ENCODE measurements at regions not wholly inside any gene's neighbourhood (a gene's known extent, or its start where the extent isn't known, plus 50 kb on each side); places are given as distances from the start of the nearest gene placed in this dataset.
A peak's percentile ranks its signal among the peaks of the same experiment; 100 is the strongest.
"Not testable (repeated sequence)": the region's sequence is repeated elsewhere in the genome, so short reads cannot be mapped to it uniquely, and the experiment has no call there.

DNA sequence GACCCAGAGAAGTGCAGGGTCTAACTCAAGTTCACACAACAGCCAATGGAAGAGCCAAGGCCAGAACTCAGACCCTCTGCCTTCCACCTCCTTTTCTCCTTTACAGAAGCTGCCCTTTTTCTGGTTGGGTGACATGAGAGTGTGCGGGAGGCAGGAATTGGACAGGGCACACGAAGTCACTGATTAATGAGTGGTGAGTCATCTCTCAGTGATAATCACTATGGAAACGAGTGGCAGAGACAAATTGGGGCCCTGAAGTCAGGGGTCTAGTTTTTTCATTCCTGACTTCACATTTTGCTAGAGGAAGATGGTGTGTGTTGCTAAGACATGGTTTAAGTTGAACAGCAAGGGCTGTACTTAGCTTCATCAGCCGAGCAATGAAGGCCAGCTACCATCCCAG lies 312.7 kb upstream of the CCL2 start:
- peak; percentile 80 for DNase-seq (ENCODE audit: low spot score)

DNA sequence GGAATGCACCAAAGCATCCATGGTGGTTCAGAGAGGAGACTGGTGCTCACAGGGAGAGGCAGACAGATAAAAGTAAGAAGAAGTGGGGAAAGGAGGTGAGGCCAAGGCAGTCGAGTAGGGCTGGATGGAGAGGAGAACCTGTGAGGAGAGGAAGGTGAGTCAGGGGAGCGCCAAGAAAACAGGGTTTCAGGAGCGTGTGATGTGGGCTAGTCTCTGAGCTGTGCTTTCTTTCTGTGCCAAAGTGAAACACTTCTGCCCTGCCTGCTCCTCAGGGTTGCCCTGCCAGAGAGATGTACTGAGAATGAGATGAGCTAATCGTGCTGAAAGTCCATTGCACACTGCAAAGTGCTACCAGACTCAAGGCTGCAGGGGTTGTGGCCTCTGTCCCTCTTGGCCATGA lies 310.7 kb upstream of the CCL2 start:
- no peak for DNase-seq (ENCODE audit: low spot score)

DNA sequence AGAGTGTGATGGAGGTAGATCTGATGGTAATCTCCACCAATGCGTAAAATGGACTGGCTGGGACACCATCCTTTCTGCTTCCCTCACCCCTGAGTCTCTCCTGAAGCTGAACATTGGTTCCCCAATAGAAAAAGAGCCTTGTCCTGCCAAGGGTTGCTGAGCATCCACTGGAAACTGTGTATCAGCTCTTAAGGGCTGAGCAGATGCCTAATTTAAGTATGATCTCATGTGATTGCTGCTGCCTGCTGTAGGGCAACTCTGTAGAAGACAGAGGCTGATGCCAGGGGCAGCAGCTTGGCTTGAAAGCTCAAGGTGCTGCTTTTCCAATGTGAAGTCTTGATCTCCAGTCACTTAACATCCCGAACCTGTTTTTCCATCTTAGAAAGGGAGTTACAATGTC lies 310.3 kb upstream of the CCL2 start:
- DNase-seq (ENCODE audit: low spot score), result no peak

DNA sequence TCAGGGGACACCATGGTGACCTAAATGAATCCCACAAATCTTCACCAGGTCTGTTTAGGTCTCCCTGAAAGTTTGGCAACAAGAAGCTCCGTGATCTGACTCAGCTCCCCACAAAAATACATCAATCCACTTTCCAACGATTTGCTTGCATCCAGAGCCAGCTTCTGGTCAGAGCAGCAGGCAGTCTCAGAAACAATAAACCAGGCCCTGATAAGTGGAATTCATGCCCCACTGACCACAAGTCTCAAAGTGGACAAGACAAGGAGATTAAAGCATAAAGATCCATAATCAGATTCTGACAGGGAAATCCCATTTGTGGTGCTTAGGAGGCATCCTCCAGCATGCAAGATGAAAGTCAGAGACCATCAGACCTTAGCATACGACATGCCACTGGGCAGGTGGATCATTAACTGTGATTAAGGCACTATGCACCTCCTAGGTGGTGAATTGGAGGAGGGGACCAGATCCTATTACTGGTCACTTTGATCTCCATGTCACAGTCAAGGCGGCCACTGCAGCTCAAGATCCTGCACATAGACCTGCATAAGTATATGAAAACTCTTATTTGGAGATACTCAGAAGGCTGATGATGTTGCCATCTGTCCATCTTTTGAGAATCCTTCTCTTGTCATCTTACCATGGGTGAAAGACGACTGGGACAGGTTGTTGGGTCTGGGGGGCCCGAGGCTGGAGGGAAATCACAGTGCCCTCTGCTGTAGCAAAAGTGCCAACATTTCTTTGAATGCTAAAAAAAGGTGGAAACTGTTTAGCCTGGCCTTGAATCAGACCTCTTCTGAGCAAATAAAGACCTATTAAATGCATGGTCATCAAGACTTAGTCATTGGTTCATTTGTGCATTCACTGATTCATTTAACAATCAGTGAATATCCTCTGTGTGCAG lies 309.2 kb upstream of the CCL2 start:
- no peak for DNase-seq (ENCODE audit: low spot score)

DNA sequence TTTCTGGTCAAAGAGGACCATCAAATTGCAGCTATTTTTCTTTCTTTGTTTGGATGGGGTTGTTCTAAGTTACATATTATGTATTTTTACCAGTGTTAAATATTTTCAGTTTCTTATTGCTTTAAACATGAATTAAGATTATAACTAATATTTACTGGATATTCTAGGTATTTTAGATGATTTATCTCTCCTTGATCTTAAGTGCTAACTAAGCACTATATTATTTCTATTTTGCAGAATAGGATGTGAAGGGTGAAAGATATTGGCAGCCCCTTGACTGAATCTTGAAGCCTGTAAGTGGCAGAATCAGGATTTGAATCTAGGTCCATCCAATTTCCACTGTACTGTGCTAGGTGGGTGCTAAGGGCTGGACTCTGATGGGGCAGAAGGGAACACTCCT lies 307.3 kb upstream of the CCL2 start:
- DNase-seq (ENCODE audit: low spot score), result no peak

DNA sequence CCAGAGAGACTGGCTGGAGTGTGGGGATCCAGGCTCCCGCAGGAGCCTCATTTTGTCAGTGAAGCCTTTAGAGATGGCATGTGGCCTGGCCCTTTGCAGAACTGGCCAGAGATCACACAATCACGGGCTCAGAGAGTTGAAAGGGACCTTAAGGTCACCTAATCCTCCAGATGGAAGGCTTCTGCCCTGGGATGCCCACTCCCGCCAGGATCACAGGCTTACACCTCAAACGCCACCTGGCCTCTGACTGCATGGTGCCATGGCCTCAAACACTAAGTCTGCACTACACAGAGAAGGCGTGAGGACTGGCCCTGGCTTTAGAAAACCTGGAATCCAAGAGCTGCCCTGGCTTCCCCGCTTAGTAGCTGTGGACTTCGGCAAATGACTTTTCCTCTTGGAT lies 306.8 kb upstream of the CCL2 start:
- DNase-seq (ENCODE audit: low spot score), result no peak

DNA sequence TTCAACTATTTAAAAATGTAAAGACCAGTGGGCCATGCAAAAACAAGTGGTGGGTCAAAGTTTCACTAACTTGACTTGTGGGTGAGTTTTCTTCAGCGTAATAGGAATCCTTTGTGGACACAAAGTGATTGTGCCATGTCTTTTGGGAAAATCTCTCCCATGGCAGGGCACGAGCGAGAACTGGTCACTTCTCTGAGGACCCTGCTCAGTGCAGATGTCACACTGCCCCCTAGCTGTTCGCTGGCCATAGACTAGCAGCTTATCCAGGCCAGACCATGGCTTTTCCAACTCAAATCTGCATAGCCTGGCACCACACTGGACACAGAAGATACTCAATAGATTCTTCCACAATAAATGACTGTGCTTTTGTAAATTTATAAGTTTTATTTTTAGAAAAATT lies 306.0 kb upstream of the CCL2 start:
- DNase-seq (ENCODE audit: low spot score), result peak; percentile 72

DNA sequence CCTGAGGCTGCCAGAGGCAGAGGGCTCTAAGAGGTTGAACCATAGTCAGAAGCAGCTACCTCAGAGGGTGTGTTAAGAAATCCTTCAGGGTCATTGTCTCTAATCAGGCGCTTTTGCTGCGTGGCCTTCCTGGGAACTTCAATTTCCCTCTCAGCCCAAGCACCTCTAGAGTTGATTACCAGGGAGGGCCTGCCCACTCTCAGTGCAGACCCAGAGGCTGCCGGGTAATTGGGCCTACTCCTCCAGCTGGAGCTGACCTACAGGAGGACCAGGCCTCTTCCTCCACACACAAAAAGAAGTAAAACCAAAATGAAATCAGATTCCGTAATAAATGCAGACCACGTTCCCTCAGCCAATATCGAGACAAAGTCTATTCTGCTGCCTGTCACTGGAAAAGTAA lies 305.0 kb upstream of the CCL2 start:
- no peak for DNase-seq (ENCODE audit: low spot score)

DNA sequence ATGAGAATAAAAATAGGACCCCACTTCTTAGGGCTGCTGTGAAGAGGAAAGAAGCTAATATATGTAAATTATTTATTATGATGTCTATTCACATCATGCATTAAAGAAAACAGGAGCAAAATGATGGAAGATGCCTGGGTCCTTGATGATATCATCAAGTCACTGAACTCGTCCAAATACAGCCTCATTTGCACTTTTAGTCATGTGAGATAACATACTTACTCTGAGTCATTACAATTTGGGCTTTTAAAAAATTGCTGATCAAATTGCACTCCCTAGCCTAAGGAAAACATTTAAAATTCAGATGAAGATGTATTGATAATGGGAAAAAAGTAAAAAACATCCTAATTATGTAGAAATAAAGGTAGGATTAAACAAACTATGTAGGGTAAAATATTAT lies 302.7 kb upstream of the CCL2 start:
- DNase-seq (ENCODE audit: low spot score), result no peak

DNA sequence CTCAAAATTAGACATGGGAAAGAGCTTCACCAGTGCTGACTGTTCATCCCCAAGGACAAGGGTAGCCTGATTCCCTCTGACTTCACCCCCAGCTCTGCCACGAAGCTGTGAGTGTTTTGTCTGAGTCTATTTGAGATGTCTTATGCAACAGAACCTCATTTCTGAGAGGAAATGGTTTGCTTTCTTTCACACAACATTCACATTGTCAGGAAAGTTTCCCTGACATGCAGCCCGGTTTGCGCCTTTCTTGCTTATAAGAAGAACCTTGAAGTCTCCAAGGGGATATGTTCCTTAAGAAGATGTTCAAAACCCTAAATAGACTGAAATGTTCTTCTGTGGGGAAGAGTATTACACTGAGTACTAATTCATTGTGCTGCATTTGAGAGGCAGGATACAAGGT lies 300.5 kb upstream of the CCL2 start:
- no peak for DNase-seq (ENCODE audit: low spot score)

DNA sequence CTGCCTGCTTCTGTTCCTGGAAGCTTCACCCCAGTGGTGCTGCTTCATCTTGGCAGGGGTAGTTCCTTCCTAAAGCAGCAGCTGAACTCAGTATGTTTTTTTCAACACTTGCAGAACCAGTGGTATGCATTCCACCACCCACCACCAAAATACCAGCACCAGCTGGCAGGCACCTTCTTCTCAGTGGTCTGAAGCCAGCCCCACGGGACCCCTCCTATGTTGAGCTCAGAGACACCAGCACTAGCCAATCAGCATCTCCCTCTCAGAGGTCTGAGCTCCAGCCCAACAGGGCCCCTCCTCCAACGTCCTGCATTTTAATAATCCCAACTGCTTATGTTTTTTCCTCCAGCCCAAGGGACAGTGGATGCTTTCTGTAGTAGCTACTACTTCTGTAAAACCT lies 299.6 kb upstream of the CCL2 start:
- DNase-seq (ENCODE audit: low spot score), result no peak

DNA sequence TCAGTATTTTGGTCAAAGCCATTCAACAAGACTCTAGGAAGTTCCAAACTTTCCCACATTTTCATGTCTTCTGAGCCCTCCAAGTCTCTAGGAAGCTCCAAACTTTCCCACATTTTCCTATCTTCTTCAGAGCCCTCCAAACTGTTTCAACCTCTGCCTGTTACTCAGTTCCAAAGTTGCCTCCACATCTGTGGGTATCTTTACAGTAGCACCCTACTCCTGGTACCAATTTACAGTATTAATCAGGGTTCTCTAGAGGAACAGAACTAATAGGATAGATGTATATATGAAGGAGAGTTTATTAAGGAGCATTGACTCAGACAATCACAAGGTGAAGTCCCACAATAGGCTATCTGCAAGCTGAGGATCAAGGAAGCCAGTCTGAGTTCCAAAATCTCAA lies 296.0 kb upstream of the CCL2 start:
- not testable (repeated sequence) for DNase-seq (ENCODE audit: low spot score)

DNA sequence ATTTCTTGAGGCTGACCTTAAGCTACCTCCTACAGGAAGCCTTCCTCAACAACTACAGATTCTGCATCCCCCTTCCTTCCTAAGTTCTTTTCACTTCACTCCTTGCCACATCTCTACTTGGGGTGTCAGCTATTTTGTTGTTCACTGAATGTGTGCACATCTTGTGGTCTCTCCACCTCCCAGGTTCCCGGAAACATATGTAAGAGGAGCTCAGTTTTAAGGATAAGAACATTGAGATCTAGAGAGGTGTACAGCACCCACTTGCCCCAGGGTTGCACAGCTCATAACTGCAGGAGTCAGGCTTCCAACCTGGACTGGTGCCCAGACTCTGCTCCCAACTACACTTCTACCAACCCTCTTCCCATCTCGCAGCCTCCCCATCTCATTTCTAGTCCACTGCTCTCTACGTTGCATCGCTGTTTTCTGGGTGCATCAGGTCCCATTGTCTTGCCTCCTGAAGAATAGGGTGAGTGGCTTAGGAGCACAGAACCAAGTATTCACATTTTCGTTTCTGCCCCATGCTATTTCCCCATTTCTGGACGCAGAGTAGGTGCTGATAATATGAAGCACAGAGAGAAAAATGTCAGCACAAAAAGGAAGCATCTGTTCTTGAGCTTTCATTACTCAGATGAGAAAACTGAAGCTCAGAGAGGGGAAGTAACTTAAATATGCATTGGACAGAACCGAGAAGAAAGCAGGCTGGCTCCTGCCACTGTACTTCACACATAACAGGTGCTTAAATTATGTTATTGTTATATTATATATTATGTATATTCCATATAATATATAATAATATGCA lies 292.0 kb upstream of the CCL2 start:
- DNase-seq (ENCODE audit: low spot score), result no peak

DNA sequence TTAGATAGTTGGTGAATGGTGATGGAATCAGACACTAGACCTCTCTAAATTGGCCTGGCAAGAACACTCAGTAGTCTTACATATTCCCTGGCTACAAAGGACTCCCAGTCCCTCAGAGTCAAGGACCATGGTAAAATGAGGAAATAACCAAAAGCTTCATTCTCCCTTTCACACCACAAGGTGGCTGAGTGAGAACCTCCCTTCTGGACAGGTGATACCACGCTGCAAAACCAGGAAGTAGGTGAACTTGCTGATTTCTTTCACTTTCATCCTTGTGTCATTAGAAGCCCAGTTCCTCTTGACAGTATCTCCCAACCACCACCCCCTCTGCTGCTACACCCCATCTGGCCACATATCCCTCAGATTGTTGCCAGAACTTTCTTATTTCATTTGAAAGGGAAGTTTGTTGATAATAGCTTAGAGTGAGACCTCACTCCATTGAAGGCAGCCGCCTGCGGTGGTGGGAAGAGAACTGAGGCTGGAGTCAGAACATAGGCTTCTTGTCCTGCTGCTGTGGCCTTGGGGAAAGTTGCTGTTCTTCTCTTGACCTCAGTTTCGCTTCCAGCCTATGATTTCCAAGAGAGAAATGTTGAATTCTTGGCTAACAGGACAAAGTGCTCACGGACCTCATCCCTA lies 290.6 kb upstream of the CCL2 start:
- peak; percentile 70 for DNase-seq (ENCODE audit: low spot score)

DNA sequence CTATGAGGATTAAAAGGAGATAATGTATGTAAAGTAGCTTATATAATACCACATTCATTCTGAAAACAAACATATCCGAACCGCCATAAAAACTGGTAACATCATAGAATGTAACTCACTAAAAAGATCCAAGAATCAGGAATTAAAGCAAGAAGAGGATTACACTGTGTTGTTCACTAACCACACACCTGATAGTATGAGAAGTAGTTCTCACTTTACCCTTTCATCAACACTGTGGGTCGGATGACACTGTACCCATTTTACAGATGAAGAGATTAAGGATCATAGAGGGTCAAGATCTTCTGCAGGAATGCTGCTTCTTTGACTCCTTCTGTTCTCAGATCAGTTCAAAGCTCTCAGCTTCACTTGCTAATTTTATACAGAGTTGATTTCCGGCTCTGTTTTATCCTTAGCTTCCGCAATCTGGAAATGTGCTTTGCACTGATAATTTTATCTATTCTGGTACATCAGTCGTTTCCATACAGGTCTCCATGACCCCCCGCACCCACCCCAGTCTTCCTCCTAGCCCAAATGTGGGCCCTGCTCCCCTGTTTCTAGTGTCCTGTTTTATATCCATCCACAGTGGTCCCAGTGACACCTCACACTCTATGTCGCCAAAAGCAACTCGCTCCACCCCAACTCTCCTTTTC lies 288.6 kb upstream of the CCL2 start:
- no peak for DNase-seq (ENCODE audit: low spot score)

DNA sequence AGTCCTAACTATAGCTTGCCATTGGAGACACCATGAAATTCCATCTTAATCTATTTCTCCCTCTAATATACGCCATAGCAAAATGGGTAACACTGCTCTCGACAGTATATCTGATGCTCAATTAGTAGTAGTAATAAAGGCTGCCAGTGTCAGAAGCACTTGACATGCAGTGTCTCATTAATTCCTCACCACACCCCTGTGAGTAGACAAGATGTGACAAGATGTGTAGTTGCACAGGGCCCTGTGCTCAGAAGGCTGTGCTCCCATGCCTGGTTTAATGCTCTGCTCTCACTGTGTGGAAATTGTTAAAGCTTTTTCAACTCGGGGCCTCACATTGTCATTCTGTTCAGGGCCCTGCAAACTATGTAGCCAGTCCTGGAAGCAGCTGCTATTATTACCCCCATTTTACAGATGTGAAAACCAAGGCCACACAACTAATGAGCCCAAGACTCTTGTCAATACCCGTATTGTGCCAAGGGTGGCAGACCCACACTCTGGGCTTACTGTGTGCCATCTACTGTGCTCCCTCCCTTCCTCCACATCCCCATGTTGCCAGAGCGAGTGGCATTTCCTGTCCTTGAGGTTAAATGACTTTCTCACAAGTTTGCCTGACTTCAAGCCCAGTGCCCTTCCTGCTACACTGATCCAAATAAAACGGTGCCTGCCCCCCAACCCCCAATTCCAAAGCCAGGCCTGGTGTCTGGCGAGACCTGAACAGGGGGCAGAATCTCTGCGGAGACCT lies 287.3 kb upstream of the CCL2 start:
- peak; percentile 68 for DNase-seq (ENCODE audit: low spot score)

DNA sequence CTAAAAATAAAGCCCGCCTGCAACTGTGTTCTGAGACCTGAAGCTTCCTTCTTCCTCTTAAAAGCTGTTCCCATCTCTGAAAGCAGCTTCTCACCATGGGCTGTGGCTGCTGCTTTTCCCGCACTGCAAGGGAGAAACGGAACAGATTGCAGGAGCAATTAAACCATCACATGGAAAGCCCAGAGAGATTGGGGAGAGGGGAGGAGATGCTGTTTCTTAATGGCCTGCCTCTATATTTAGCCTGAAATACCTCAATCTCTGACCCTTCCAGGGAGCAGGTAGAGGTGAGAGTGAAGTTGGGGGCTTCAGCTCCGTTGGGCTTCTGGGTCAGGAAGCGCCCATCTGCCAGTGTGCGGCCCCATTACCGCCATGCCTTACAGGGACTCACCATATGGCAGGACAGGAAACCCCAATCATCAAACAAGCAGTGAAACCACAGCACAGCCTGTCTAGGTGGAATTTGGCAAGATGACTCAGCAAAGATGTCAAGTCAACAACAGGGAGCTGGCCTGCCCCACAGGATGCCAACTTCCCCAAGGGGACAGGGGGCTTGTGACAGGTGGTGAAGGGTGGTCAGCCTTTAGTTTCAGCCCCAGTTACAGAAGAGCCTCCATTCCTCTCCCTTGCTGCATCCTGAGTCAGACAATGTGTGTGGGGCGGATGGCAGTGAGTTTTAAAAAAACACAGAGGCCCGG lies 286.6 kb upstream of the CCL2 start:
- peak; percentile 84 for DNase-seq (ENCODE audit: low spot score)

DNA sequence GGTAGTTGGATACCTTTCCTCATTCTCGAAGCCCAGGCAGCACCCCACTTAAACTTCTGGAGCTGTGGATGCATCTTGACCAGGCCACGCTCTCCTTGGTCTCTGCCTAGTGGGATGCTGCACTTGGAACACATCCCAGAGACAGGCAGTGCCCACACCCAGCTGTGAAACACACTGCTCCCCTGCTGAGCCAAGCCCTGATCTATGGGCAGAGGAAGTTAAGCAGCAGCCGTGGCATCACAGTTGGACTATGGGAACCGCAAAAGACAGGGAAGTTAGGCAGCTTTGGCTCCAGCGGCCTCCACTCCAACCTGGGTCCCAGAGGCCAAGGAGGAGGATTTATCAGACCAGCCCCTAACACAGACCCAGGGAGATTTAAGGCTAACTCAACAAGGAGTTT lies 284.8 kb upstream of the CCL2 start:
- no peak for DNase-seq (ENCODE audit: low spot score)

DNA sequence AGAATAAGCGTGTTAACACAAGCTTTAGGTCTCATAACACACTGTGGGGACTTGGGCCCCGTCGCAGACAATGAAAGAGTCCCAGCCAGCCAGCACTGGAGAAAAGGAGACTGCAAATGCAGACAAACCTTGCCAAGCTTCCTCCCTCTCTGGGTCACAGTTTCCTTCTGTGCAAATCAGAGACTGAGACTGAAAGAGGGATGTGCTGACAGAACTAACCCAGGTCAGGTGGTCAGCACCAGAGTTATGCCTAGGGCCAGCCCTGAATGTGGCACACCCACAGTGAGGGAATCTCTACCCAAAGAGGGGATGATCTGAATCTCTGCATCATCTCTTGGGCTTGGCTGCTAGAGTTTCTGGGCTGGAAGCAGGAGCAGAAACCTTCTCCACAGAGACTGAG lies 282.3 kb upstream of the CCL2 start:
- no peak for DNase-seq (ENCODE audit: low spot score)

DNA sequence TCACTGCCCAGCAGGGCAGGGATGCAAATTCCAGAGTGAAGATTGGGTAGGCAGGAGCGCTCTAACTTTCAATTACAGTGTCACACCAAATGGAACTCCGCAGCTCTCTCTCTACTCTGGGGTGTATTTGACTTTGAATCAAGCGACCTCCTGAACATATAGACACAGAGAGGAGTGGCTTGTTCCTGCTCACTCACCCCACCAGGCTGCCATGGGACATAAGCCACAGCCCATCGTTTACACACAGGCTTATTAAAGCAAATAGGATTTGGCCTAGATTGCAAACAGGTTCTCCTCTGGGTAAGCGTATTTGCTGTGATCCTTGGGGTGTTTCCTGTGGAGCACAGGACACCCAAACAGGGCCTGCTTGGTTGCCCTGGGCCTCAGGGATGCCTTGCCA lies 281.6 kb upstream of the CCL2 start:
- DNase-seq (ENCODE audit: low spot score), result no peak

DNA sequence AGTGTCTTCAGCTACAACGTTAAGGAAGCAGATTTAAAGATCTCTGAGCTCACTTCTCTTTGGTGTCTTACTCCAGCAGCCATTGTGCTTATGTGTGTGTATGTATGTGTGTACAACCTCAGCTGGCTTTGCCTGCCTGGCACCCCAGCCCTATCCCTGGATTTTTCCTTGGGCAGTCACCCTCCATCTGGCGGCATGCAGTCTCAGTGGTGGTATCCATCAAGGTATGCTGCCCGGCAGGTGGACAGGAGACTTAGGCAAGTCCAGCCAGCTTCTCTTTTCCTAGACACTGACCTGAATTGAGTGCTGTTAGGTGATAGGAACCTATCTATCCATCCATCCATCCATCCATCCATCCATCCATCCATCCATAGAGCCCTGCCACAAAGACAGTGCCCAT lies 280.8 kb upstream of the CCL2 start:
- DNase-seq (ENCODE audit: low spot score), result no peak

Data from hematopoietic multipotent progenitor cell treated with erythropoietin and hydrocortisone succinate and interleukin-3 and kit ligand, for 17 days (in vitro differentiated cells).